ENCODE measurements at regions not wholly inside any gene's neighbourhood (a gene's known extent, or its start where the extent isn't known, plus 50 kb on each side); places are given as distances from the start of the nearest gene placed in this dataset.

GRCh38 chr4:141815646-141816045 is 179.3 kb downstream of the IL15 start (continued):
- TF ChIP-seq SLC30A9 (CRISPR knock-in tag; IDR thresholded peaks at IDR 0.05) (no peak), ZNF41 (CRISPR knock-in tag; conservative IDR thresholded peaks at IDR 0.05) (no peak), ZNF146 (CRISPR knock-in tag; IDR thresholded peaks at IDR 0.05; ENCODE audit: unreplicated experiment) (no peak), ZFP36 (IDR thresholded peaks at IDR 0.05; ENCODE audit: low read depth, low read length, partially characterized antibody) (no peak)

DNA sequence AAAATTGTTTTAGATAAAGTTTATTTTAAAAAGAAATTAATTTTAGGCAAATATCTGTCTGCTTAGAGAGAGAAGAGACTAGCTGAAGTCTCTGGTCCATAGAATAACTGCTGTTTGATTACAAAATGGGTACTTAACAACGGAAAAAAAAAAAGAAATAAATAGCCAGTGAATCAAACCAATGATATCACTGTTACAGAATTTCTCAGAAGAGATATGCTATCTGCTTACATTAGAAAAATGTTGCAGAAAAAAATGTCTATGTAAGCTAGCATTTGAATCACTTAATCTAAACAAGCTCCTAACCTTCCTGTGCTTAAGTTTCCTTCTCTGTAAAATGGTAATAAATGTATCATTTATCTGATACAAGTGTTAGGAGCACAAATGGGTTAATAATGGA is 189.9 kb downstream of the IL15 start:
- no peaks in the 10 kb centered on the region for H3K79me2 ChIP-seq (ENCODE audit: control insufficient read depth, insufficient read depth, low read length)
- H3K36me3 ChIP-seq (ENCODE audit: control insufficient read depth, insufficient read depth, low read length), result no peaks in the 10 kb centered on the region
- in situ Hi-C loops (cut with MboI), result no loop called here
- WGBS (ENCODE audit: insufficient coverage, low coverage, missing lambda C conversion rate), result 0% methylated on average over 1 of the region's 1 CpG
- H3K4me1 ChIP-seq (replicated peaks in 1 of 2; ENCODE audit: control insufficient read depth in 2 of 2, insufficient read depth in 2 of 2, low read length in 2 of 2), result no peaks in the 10 kb centered on the region
- no peak overlapping the region for H3K27ac ChIP-seq (ENCODE audit: extremely low read depth, low read depth, low read length)
- DNase-seq (ENCODE audit: extremely low read depth in 1 of 4, low spot score in 3 of 4), result no peak
- no peak for TF ChIP-seq BMI1 (IDR thresholded peaks at IDR 0.05; ENCODE audit: low read length)
- TF ChIP-seq POLR2B (IDR thresholded peaks at IDR 0.05; ENCODE audit: low read depth, partially characterized antibody), result no peak
- no peak for TF ChIP-seq ZBTB5 (IDR thresholded peaks at IDR 0.05)
- TF ChIP-seq ZBTB7A (IDR thresholded peaks at IDR 0.05; ENCODE audit: borderline replicate concordance, control insufficient read depth, low read depth, low read length), result no peak
- TF ChIP-seq SMAD4 (CRISPR knock-in tag; conservative IDR thresholded peaks at IDR 0.05), result no peak
- TF ChIP-seq, protein P1, sequence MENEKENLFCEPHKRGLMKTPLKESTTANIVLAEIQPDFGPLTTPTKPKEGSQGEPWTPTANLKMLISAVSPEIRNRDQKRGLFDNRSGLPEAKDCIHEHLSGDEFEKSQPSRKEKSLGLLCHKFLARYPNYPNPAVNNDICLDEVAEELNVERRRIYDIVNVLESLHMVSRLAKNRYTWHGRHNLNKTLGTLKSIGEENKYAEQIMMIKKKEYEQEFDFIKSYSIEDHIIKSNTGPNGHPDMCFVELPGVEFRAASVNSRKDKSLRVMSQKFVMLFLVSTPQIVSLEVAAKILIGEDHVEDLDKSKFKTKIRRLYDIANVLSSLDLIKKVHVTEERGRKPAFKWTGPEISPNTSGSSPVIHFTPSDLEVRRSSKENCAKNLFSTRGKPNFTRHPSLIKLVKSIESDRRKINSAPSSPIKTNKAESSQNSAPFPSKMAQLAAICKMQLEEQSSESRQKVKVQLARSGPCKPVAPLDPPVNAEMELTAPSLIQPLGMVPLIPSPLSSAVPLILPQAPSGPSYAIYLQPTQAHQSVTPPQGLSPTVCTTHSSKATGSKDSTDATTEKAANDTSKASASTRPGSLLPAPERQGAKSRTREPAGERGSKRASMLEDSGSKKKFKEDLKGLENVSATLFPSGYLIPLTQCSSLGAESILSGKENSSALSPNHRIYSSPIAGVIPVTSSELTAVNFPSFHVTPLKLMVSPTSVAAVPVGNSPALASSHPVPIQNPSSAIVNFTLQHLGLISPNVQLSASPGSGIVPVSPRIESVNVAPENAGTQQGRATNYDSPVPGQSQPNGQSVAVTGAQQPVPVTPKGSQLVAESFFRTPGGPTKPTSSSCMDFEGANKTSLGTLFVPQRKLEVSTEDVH (IDR thresholded peaks at IDR 0.05; ENCODE audit: low read depth, partially characterized antibody), result no peak
- TF ChIP-seq IRF2 (CRISPR knock-in tag; IDR thresholded peaks at IDR 0.05), result no peak
- TF ChIP-seq ZKSCAN8 (CRISPR knock-in tag; IDR thresholded peaks at IDR 0.05), result no peak
- no peak for TF ChIP-seq ZBTB17 (CRISPR knock-in tag; IDR thresholded peaks at IDR 0.05)
- no peak for TF ChIP-seq MCM2 (IDR thresholded peaks at IDR 0.05; ENCODE audit: low read depth)
- TF ChIP-seq TARDBP (IDR thresholded peaks at IDR 0.05), result no peak
- TF ChIP-seq KAT8 (IDR thresholded peaks at IDR 0.05; ENCODE audit: low read depth), result no peak
- no peak overlapping the region for H3K9ac ChIP-seq (ENCODE audit: insufficient read depth in 1 of 2, low read depth in 2 of 2, low read length in 2 of 2)
- no peak for ATAC-seq
- no peaks in the 10 kb centered on the region for H4K20me1 ChIP-seq (replicated peaks; ENCODE audit: control insufficient read depth, insufficient read depth, low read length)
- intact Hi-C loops (cut with micrococcal nuclease), result no loop called here
- no TSS peak for BruUV-seq (replicated peaks)
- H3K9me3 ChIP-seq (replicated peaks; ENCODE audit: control insufficient read depth, insufficient read depth, low read depth, low read length), result no peaks in the 10 kb centered on the region
- no peaks in the 10 kb centered on the region for H3K27me3 ChIP-seq (ENCODE audit: control insufficient read depth in 2 of 2, insufficient read depth in 2 of 2, low read length in 2 of 2)
- no peak overlapping the region for H3K4me2 ChIP-seq (ENCODE audit: insufficient read depth, low read length)
- POLR2A ChIA-PET, result no interaction called here
- CTCF ChIA-PET (ENCODE audit: low intra/inter-chr PET ratio), result no interaction called here
- no peak for FAIRE-seq
- H2AFZ ChIP-seq (ENCODE audit: low read depth, low read length), result no peak overlapping the region
- H3K9me1 ChIP-seq (ENCODE audit: control insufficient read depth, insufficient read depth, low read length), result no peaks in the 10 kb centered on the region
- no peak overlapping the region for H3K4me3 ChIP-seq

All from K562 (cell line).